ENCODE measurements at regions not wholly inside any gene's neighbourhood (a gene's known extent, or its start where the extent isn't known, plus 50 kb on each side); places are given as distances from the start of the nearest gene placed in this dataset.
"Not testable (repeated sequence)": the region's sequence is repeated elsewhere in the genome, so short reads cannot be mapped to it uniquely, and the experiment has no call there.

DNA sequence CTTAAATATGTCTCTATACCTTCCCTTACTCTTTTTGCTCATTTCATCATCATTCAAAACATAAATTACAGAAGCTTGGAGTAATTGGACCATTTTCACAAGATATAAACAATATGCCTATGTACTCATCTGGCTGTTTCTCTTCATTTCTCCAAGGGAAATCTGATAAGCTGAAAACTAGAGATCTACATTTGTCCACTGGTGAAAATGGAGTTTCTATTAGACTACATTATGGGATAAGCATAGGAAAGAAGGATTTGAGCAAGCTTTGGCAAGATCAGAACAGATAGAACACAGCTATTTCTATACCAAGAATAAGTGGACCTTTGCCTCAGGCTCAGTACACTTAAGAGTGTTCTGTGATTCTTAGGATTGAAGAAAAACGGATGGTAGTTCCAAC, 404.4 kb downstream of the GASK1B start:
- DNase-seq: no peak

GRCh38 chr4:157763490-157763889, 409.3 kb downstream of the GASK1B start:
- DNase-seq: no peak

- no peak for DNase-seq
These were observed 418.4 kb downstream of the GASK1B start for GRCh38 chr4:157754410-157754809.

GRCh38 chr4:157751631-157752030, 421.2 kb downstream of the GASK1B start:
- DNase-seq: no peak

GRCh38 chr4:157741642-157742041, 431.2 kb downstream of the GASK1B start:
- no peak for DNase-seq

- DNase-seq: no peak
These were observed 433.6 kb downstream of the GASK1B start for GRCh38 chr4:157739242-157739641.

DNA sequence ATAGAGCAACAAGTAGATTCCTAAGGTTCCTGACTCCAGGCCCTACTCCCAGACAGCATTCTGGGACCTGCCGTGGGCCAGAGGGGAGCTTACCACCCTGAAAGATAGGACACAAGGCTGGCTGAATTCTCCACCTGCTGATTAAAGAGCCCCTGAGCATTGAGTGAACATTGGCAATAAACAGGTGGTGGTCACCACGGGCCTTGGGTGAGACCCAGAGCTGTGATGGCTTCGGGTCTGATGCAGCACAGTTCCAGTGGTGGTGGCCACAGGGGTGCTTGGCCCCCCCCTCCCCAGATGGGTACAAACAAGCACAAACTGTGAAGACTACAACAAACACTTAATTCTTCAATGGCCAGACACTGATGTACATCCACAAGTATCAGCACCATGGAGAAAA, 444.6 kb downstream of the GASK1B start:
- DNase-seq: no peak

- no peak for DNase-seq
These were observed 445.7 kb downstream of the GASK1B start for GRCh38 chr4:157727163-157727562.

- no peak for DNase-seq
These were observed 450.7 kb downstream of the GASK1B start for GRCh38 chr4:157722146-157722545.

- DNase-seq: no peak
These were observed 459.5 kb downstream of the GASK1B start for GRCh38 chr4:157713342-157713741.

DNA sequence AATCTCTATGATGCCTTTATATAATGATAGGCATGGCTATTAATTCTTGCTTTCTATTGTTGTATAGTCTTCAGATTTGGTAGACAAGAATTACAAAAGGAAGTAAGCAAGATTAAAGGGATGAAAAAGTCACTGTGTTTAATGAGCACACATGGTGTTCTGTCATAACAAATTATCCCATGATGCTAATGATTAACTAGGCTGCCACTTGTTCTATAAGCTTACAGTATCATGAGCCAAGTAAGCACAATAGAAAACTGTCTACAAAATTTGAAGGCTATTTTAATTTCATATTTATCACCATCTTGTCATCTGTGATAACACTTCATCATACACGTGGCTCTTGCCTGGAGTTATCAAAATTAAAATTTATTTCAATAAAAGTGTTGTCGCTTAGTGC, 466.7 kb downstream of the GASK1B start:
- DNase-seq: no peak

- DNase-seq: no peak
These were observed 470.0 kb downstream of the GASK1B start for GRCh38 chr4:157702831-157703230.

DNA sequence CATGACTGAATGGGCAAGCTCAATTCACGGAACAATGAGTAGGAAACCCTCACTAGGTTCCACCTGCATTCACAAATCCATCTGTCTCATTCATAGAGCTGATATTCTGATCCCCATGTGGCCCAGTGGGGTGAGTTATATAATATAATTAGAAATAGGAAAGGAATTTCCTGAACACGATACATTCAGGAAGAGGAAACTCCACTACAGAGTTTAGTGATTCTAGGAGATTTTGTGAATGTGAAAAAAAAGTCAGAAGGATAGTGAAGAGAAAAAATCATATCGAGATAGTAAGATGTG, 471.2 kb downstream of the GASK1B start:
- DNase-seq: no peak

DNA sequence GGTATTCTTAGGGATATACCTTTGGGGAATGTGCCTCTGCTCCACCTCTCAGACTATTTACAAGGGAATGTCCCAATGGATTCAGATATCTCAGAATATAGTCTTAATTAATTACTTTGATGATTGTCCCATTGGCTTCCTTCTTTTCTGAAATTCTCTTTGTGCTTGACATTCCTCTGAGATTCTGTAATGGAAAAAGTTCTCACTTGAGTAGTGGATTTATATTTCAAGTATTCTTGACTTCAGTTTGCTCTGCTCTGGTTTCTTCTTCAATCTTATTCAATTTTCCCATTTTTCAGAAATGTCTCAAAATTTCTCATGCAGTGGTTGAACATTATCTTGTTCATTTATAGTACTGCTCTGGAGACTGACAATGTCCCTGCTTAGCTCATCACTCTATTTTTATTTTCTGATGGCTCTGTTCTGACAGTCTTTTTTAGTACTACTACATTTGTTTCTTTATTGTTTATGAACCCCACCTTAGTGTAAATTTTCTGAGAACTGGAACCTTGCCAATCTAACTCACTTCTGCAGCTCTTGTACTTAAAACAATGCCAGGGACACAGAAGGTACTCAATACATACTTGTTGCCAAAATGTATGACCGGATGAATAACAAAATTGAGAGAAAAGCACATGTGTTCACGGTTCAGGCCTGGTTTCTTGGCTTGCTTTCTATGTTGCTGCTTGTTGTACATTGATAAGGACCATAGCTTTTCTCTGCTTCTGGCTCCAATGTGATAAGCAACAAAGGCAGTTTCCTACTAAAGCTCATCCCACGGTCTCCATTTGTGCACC, 471.7 kb downstream of the GASK1B start:
- peak; percentile 81 for DNase-seq

GRCh38 chr4:157689476-157689875, 468.9 kb downstream of the GRIA2 start:
- no peak for DNase-seq

DNA sequence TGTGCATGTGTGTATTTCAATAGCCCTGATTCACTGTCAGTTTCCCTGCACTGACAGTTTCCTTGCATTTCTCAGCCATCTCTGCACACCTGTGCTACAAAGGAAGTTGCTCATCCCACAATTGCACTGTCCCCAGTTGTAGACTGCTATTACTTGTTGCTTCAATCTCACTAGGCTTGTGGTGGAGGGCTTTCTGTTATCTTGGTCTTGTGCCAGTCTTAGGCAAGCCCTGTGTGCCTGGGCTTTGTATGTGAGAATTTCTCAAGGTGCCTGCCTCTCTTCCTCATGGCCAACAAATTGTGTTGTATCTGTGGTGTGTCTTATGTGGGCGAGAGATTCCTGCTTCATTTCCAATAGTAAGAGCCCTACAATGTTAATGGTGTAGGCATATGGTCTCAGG, 467.4 kb downstream of the GRIA2 start:
- no peak for DNase-seq

GRCh38 chr4:157679326-157679725, 458.8 kb downstream of the GRIA2 start:
- not testable (repeated sequence) for DNase-seq

GRCh38 chr4:157678478-157678877, 457.9 kb downstream of the GRIA2 start:
- DNase-seq: no peak

- DNase-seq: no peak
These were observed 454.2 kb downstream of the GRIA2 start for GRCh38 chr4:157674699-157675098.

DNA sequence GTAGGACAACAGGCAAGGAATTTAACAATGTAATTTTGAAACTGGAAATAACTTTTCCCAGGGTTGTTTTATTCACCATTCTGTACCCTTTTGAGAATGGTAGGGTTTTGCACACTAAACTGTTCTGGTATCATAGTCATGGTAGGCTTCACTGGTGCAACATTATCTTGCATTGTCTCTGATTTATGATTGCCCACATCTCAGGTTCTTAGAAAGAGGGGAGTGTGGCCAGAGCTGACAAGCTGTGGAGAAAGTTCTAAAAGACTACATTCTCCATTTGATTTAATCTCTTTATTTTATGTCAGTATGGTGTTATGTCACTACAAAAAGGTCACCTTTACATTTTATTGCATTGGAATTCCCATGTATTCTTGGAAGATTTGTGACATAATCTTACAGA, 447.3 kb downstream of the GRIA2 start:
- no peak for DNase-seq

GRCh38 chr4:157664726-157665125, 444.2 kb downstream of the GRIA2 start:
- no peak for DNase-seq

DNA sequence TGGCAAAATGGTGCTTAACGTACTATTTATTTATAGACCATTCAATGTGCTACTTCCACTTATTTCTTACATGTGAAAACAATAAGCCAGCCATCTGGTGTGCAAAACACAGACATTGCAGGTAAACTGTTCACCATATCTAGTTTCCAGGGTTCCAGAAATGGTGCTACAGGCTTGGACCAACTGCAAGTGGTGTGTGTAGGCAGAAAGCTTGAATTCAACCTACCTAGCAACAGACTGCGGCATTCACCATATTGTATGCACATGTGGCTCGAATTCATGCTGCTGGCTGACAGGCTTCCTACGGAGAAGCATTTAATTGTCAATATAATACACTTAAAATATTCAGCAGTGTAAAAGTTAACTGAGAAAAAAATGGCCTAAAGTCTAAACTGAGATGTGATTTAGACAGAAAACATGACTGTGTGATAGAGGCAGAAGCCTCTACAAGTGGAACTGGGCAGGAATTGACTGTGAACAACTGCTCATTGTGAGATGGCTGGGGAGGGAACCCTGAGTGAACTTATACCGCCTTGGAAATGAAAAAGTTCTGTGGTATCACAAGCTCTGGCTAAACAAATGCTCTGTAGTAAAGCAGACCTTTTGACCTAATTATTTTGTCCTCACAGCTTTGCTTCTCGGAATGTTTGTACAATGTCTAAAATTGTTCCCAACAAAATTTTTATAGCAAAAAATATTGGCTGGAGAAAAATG, 434.7 kb downstream of the GRIA2 start:
- DNase-seq: no peak

GRCh38 chr4:157643257-157643656, 422.7 kb downstream of the GRIA2 start:
- DNase-seq: no peak

- DNase-seq: no peak
These were observed 413.5 kb downstream of the GRIA2 start for GRCh38 chr4:157634057-157634456.
